ENCODE measurements at regions not wholly inside any gene's neighbourhood (a gene's known extent, or its start where the extent isn't known, plus 50 kb on each side); places are given as distances from the start of the nearest gene placed in this dataset.
"Not testable (repeated sequence)": the region's sequence is repeated elsewhere in the genome, so short reads cannot be mapped to it uniquely, and the experiment has no call there.

DNA sequence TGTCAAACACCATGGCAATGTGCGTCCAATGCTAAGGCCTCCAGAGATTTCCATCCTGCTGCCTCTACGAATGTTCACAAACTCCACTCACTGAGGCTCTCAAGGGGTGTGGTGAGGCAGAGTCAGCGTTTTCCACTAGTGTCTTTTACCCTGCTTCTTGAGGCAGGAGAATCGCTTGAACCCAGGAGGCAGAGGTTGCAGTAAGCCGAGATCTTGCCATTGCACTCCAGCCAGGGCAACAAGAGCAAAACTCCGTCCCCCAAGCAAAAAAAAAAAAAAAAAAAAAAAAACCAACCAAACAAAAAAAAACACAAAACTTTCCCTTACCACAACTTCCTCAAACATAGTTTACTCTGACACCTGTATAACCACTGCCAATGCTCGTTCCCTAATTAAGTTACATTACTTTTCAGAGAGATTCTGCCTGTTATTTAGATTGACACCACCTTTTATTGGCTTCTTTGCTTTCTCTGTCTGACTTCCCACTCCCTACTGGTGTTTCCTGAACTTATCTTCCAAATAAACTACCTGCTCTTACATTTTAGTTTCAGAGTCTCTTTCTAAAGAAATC is 102.1 kb upstream of the ZNF746 start:
- DNase-seq = no peak

DNA sequence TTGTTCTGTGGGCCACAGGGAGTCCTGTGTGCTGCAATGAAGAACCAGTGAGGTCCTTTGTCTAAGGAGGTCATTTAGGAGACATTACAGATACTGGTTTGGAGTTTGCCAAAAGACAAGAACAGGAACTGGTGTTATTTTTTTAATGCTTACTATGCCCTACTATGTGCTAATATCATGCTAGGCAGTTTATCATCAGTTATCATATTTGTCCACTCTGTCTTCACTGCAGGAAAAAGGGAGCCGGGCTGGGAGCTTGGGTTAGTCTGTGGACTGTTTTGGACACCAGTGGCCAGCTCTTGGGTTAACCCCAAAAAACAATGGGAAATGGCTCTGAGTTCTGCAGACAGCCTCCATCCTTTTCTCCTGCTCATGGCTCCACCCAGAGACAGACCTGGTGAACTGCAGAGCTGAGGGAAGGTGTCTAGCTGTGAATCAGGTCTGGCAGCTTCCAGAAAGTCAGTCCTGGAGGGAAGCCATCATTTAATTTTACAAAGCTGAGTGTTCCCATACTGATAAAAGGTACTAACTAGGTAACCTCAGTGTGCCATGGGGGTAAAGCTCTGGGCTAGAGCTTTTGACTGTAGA is 101.2 kb upstream of the ZNF746 start:
- no peak for DNase-seq

DNA sequence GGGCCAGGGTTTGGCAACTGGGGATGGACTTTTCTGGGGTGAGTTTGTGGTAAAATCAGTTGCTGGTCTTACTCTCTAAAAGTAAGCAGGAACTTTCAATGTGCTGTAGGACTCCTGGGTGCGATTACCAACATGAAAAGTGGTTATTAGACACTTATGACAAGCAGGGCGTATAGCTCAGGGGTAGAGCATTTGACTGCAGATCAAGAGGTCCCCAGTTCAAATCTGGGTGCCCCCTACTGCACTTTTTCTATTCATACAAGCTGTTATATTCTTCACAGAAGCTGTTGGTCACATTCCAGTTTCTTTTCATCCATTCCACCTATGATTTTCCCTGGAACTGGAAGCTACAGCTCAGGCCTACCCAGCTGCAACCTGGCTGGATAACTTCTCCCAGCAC is 100.2 kb upstream of the ZNF746 start:
- DNase-seq = not testable (repeated sequence)

DNA sequence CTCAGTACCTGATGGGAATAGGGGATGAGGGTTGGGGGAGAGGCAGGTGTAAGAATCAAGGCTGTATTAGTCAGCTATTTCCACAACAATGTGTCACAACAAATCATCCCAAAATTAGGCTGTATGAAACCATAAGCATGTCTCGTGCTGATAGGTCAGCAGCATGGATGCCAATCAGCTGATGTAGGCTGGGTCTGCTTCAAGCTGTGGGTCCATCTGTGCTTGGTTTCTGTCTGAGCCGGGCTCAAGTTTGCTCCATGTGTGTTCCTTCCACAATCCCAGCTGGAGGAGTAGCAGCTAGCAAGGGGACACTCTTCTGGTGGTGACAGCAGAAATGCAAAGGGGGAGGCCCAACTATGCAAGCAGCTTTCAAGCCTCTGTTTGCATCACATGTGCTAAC is 97.9 kb upstream of the ZNF746 start:
- no peak for DNase-seq

DNA sequence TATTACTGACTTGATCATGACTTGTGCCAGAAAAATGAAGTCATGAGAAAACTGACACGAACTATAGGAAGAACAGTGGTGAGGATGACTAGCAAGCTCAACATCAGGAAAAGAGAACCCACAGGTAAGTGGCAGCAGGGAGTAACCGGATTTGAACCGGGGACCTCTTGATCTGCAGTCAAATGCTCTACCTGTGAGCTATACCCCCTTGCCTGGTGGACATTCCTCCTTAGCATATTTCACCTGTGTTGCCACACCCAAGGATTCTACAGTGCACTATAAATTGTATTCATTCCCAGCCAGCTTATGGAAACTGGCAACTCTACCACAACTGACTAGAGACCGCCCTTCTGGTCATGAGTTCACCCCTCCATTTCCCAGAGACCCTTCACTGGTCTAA is 97.5 kb upstream of the ZNF746 start:
- no peak for DNase-seq

DNA sequence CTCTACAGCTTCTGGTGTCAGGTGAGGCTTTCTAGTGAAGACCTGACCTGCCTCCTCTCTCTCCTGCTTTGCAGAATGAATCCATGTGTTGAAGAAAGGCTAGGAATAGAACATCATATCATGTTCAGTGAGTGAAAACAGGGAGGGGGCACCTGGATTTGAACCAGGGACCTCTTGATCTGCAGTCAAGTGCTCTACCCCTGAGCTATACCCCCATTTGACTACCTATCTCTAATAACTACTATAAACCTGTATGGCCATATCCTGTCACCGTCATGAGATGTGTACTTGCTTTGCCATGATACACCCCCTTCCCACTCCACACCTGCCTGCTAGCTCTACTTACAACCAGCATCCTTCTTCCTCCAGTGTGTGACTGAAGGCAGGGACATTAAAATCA is 91.3 kb upstream of the ZNF746 start:
- DNase-seq = no peak

DNA sequence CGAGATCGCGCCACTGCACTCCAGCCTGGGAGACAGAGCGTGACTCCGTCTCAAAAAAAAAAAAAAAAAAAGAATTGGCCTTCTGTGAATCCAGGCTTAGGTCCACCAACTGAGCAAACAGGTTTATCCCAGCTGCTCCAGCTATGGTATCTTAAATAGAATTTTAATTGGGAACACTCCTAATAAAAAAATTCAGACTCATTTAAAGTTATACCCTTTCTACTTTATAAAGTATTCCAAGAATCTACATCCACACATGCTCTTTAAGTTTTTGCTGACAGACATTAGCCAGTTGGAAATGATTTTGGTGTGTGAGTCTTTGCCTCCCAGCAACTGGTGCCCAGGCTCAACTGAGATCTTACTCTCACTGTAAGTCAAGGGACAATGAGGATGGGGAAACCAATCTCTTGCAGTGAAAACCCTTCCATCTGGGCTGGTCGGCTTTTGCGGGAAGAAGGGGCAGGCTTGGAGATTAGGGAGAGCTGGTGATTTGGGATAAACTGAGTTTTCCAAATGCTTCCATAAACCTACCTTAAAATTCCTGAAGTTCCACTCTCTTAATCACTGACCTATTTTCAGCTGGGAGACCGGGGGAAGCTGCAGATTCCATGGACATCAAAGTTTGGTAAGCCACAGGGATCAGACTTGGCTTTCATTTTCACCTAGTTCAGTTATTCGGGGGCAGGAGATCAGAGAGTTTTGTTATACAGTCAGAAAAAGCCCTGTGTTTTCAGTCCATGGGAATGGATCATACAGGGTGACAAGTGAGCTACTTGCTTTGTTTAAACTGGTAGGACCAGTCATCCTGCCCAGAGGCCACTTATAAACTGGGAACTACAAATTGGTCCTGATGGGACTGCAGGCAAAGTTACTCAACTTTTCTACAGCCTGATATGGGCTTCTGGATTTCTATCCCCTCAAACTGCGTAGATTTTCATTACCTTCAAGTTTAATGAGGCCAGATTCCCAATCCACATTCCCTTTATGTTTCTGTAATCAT is 89.3 kb upstream of the ZNF746 start:
- no peak for DNase-seq

DNA sequence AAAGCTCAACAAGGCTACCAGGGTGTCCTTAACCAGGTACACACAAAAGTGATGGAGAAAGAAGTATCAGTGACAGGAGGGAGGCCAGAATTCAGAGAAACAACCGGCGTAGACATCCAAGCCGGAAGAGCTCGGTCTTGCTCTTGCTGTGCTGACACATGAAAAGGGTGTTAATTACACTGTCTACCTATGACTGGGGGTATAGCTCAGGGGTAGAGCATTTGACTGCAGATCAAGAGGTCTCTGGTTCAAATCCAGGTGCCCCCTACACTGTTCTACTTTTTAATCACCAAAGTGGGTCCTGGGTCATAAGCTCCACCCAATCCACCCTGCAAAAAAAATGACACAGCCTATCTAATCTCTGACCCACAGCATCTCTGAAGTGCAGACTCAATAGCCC is 86.9 kb upstream of the ZNF746 start:
- DNase-seq = no peak

DNA sequence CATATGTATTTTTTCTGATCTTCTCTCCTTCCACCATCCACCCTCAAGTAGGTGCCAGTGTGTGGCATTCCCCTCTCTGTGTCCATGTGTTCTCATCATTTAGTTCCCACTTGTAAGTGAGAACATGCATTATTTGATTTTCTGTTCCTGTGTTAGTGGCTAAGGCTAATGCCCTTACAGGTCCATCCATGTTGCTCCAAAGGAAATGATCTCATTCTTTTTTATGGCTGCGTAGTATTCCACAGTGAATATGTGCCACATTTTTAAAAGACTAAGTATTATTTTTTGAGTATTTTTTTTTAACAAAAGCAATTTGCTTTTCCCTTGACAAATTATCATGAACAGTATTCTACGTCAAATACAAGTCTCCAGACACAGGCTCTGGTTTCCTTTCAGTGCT is 86.4 kb upstream of the ZNF746 start:
- DNase-seq = no peak

DNA sequence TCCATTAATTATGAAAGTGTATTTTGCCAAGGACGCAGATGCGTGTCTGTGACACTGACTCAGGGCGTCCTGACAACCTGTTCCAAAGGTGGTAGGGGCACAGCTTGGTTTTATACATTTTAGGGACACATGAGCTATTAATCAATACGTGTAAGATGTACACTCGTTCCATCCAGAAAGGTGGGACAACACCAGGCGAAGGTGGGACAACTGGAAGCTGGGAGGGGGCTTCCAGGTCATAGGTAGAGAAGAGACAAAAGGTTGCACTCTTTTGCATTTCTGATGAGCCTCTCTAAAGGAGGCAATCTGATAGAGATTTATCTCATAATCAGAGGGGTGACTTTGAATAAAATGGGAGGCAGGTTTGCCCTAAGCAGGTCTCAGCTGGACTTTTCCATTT is 82.7 kb upstream of the ZNF746 start:
- DNase-seq = no peak

DNA sequence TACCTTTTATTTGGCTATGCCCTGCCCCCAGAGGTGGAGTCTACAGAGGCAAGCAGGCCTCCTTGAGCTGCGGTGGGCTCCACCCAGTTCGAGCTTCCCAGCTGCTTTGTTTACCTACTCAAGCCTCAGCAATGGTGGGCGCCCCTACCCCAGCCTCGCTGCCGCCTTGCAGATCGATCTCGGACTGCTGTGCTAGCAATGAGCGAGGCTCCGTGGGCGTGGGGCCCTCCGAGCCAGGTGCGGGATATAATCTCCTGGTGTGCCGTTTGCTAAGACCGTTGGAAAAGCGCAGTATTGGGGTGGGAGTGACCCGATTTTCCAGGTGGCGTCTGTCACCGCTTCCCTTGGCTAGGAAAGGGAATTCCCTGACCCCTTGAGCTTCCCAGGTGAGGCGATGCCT is 81.8 kb upstream of the ZNF746 start:
- not testable (repeated sequence) for DNase-seq

DNA sequence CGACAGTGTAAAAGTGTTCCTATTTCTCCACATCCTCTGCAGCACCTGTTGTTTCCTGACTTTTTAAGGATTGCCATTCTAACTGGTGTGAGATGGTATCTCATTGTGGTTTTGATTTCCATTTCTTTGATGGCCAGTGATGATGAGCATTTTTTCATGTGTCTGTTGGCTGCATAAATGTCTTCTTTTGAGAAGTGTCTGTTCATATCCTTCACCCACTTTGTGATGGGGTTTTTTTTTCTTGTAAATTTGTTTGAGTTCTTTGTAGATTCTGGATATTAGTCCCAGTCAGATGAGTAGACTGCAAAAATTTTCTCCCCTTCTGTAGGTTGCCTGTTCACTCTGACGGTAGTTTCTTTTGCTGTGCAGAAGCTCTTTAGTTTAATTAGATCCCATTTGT is 76.8 kb upstream of the ZNF746 start:
- not testable (repeated sequence) for DNase-seq

DNA sequence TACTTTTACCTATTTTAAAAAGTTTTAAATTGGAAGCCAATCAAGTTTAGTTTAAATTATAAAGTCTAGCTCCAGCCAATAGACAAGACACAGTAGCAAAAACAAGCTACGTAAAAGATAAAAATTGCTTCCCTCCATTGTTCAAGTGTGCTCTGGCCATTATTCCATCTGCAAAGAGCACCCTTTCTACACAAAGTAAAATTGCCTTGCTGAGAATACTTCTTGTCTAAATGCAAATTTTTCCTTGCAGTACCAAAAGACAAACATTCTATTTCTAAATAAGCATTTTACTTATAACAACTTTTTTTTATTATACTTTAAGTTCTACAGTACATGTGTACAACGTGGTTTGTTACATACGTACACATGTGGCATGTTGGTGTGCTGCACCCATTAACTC is 75.9 kb upstream of the ZNF746 start:
- no peak for DNase-seq

DNA sequence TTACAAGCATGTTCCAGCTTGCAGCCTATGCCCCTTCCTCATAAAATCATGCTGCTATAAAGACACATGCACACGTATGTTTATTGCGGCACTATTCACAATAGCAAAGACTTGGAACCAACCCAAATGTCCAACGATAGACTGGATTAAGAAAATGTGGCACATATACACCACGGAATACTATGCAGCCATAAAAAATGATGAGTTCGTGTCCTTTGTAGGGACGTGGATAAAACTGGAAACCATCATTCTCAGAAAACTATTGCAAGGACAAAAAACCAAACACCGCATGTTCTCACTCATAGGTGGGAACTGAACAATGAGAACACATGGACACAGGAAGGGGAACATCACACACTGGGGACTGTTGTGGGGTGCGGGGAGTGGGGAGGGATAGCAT is 75.3 kb upstream of the ZNF746 start:
- DNase-seq = not testable (repeated sequence)

DNA sequence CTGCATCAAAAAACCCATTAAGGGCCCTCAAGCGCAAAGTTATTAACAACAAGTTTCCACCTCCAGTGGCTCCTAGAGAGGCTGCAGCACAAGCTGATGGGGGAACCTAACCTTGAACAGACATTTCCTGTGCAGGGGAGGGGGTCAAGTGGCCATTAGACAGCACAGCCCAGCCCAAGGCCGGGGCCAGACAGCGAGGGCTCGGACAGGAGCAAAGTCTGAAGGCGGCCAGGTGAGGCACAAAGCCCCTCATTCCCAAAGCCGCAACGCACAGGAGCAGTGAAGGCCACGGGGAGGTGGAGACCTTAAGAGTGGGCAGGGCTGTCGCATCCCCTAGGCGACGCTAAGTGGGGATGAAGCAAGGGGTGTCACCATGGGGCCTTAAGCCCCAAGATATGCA is 73.2 kb upstream of the ZNF746 start:
- DNase-seq = no peak

DNA sequence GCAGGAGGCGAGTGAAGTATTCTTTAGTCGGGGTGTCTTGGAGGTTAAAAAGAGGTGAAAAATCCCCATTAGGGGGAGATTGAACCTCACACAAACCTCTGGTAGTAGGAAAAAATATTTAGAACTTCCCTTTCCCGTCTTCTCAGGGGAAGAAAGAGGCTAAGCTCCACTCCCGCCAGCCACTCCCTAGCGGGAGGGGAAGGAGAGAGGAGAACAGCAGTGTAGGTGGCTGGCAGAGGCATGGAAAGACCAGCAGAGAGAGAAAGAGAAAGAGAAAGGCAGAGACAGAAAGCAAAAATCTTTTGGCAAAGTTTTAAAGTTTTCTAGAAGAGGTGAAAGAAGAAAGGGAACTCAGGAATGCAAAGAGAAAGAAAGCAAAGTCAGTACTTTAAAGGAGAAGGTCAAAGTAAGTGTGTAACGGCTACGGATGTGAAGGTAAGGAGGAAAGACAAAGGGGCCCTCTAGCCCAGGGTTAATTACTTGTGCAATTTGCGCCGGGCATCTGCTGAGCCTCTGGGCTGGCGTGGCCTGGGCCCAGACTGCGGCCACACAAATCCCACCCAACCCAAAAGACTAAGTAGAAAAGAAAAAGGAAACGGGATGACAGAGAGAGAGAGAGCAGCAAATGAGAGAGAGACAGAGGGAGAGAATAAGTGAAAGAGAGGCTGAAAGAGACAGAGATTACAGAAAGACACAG is 72.3 kb upstream of the ZNF746 start:
- no peak for DNase-seq

DNA sequence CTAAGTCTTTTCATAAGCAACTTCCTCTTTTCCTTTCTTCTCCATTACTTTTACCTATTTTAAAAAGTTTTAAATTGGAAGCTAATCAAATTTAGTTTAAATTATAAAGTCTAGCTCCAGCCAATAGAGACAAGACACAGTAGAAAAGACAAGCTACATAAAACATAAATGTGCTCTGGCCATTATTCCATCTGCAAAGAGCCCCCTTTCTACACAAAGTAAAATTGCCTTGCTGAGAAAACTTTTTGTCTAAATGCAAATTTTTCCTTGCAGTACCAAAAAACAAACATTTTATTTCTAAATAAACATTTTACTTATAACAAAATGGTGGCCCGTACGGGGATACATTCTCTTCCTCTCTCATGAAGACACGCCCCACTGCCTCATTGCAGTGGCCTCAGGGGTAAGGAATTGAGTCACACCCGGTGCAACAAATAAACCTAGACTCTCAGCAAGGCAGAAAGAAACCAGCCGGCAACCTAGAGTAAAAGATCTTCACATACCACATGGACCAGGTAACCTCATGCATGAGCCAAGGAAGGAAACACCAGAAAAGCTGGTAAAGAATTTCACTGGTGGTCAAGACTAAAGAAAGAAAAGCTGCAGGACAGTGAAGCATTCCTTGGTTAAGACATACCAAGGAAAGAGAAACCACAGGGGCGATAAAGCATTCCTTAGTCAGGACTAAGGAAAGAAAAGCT is 71.6 kb upstream of the ZNF746 start:
- DNase-seq = no peak

DNA sequence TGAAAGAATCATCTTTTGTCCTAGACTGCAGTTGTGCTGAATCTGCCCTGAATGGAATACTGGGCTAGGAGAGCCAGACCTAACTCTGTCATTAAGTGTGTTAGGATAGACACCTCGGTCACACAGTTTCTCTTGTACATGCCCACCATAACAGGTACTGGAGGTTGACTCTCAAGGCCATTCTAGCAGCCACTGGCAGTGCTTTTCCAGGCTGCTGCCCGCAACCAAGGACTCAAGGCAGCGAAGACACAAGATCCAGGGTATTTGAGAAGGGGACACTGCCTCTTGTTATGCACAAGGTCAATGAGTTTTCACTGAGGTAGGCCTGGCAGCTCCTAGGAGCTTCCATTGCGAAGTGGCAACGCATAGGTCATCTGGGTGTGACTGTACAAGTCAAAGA is 70.6 kb upstream of the ZNF746 start:
- DNase-seq = no peak

DNA sequence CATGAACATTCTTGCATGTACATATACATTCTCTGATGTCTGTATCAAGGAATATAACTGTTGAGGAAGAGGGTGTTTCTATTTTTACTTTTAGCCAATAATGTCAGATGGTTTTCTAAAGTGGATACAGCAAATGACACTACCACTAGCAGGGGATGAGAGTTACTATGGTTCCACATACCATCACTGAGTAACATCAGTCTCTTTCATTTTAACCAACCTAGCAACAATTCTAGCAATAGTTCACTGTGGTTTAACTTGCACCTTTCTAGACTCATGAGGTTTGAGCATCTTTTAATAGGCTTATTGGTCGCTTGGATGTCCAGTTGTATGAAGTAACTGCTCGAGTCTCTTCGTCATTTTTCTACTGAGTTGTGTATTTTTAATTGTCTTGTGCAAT is 68.5 kb upstream of the ZNF746 start:
- no peak for DNase-seq

DNA sequence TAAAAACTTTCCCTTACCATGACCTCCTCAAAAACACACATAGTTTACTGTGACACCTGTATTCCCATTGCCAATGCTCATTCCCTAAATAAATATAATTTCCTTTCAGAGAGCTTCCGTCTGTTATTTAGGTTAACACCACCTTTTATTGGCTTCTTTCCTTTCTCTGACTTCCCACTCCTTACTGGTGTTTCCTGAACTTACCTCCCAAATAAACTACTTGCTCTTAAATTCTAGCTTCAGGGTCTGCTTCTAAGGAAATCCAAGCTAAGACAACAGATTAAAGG is 67.4 kb upstream of the ZNF746 start:
- no peak for DNase-seq

DNA sequence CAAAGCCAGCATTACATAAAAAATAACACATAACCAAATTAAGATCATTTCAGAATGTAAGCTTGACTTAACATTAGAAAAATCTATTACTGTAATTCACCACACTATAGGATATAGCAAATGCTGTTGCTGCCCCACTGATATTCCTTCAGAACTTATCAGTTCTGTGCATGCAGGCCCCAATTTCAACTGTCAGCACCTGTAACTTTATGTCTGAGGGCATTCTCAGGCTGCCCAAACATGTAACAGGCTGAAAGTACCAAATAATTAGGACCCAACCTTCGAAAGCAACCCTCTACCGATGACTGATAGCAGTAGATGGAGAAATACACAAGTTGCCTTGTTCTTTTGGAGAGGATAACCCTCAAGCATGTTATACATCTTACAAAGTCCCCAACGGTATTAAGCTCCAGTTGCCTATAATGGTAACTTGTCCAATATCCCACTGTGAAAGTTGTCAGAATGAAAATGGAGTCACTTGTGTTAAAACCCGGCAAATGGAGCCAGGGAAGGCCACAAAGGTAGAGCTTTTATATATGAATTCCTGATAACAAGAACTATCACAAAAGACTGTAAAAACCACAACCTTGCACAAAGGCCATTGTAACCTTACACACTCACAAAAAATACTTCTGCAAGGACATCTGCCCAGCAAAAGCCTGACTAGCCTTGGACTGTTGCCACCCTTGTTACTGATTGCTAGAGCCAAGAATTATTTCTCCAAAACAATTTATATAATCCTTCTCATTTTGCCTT is 66.9 kb upstream of the ZNF746 start:
- no peak for DNase-seq

DNA sequence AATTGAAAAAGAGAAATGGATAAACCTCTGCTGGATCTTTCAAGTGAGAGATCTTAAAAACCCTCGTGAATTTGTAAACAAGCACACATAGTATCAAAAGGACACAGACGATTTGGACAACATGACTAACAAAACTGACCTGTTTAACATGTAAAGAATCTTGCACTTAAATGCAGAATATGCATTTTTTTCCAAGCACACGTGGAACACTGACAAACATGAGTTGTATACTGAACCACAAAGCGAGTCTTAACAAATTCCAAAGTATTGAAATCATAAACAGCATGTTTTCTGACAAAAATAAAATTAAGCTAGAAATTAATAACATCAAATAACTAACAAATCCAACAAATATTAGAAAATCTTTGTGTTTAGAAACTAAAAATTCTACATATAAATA is 65.0 kb upstream of the ZNF746 start:
- no peak for DNase-seq
